H7 (cell line): ENCODE measurements at regions not wholly inside any gene's neighbourhood (a gene's known extent, or its start where the extent isn't known, plus 50 kb on each side); places are given as distances from the start of the nearest gene placed in this dataset.

ENCODE experiments used
- DNase-seq: peaks from one replicate; pipeline ENCODE4 v3.0.0; 2012
- H3K27me3 ChIP-seq: 2 replicates; pipeline ENCODE4 v1.6.0; 2011; ENCODE audit warnings: mild to moderate bottlenecking, low read length; ENCODE audit not compliant: control insufficient read depth, insufficient read depth
- H3K36me3 ChIP-seq: replicated peaks from 2 replicates; pipeline ENCODE4 v1.5.1; 2011; ENCODE audit warnings: low read length; ENCODE audit not compliant: control insufficient read depth, insufficient read depth
- H3K4me3 ChIP-seq: 2 replicates; pipeline ENCODE4 v1.5.1; 2011; ENCODE audit warnings: low read depth, mild to moderate bottlenecking, control low read depth, low read length, moderate library complexity; ENCODE audit not compliant: insufficient read depth

- Histone ChIP-seq H3K36me3 (no peaks in the 10 kb centered on the region), H3K4me3 (no peak overlapping the region), H3K27me3 (no peaks in the 10 kb centered on the region)
- DNase-seq = peak; percentile 8
Measured at GRCh38 chr12:81811061-81811777, 52.1 kb upstream of the PPFIA2 start.

DNA sequence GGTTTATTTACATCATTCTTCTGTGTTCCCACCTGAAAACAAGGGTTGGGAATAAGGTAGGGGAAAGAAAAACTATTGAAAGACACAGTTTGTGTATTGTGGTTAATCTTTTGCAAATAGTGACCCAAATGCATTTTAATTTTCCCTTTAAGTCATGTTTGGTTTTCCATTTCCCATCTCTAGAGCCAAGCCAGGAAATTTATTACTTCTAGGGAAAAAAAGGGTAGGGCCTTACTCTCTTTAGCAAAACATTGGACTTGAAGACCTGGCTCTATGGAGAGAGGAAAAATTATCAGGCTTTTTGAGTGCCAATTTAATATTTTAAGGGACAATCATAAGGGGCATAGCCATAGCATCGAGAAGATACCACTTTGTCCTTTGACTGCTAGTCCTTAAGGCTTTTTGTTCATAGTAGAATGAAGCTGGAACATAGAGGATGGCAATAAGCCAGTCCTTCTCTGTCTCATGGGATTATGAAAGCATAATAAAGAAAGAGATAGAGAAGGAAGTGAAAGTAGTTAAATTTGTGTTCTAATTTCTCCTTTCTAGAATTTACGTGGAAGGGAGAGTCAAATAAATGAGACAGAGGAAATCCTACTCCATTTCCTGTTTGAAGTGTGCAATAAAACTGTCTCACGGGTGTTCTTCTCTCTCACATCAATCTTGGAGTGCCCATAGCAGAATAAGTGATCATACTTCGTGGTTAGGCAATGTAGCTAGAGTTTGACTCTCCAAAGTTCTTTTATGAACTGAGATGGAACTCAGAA is 50.9 kb upstream of the PPFIA2 start:
- H3K27me3 ChIP-seq = no peaks in the 10 kb centered on the region
- no peaks in the 10 kb centered on the region for H3K36me3 ChIP-seq
- no peak for DNase-seq
- no peak overlapping the region for H3K4me3 ChIP-seq

DNA sequence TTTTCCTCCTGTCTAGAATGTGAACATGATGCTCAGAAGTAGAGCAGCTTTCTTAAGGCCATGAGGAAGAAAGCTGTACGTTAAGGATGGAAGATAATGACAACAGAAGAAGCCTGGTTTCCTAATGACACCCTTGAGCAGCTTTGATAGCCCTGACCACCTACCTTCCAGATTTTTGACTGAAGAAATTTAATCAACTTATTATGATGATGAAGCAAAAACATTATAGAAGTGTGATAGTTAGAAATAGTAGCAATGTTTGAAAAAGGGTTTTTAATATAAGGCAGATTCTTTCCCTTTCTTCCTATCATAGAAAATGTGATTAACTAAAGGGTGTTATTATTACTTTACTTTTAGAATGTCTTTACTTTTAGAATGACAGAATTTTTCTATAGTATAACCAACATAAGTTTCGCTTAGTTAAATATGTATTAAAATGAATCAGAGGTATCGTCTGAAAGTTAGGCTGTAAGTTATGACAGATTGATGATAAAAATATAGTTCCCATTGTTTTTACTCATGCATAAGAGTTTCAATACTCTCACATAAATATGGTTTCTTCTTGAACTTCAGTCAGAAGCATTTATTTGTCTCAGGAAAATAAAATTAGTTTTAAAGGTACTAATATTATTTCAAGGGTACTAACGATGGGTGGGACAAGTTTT is 50.1 kb upstream of the PPFIA2 start:
- H3K36me3 ChIP-seq = no peaks in the 10 kb centered on the region
- no peak for DNase-seq
- no peak overlapping the region for H3K4me3 ChIP-seq
- no peaks in the 10 kb centered on the region for H3K27me3 ChIP-seq
